ENCODE measurements at regions not wholly inside any gene's neighbourhood (a gene's known extent, or its start where the extent isn't known, plus 50 kb on each side); places are given as distances from the start of the nearest gene placed in this dataset.

DNA sequence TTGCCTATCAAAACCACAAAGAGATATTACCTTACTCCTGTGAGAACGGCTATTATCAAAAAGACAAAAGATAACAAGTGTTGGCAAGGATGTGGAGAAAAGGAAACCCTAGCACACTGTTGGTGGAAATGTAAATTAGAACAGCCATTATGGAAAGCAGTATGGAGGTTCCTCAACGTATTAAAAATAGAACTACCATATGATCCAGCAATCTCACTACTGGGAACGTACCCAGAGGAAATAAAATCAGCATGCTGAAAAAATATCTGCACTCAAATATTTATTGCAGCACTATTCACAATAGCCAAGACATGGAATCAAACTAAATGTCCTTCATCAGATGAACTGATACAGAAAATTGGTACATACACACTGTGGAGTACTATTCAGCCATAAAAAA lies 149.4 kb upstream of the MLN start:
- DNase-seq (ENCODE audit: low read depth, low spot score) (no peak), ATAC-seq (no peak), FAIRE-seq (no peak)
- H2AFZ ChIP-seq (ENCODE audit: control insufficient read depth, low read depth, low read length): no peak overlapping the region
- H3K9ac ChIP-seq (ENCODE audit: control insufficient read depth, insufficient read depth, low read length): no peak overlapping the region
- in situ Hi-C loops (cut with MboI): no loop called here
- H3K4me2 ChIP-seq (ENCODE audit: control insufficient read depth, insufficient read depth): no peak overlapping the region
- TF ChIP-seq, protein P1, sequence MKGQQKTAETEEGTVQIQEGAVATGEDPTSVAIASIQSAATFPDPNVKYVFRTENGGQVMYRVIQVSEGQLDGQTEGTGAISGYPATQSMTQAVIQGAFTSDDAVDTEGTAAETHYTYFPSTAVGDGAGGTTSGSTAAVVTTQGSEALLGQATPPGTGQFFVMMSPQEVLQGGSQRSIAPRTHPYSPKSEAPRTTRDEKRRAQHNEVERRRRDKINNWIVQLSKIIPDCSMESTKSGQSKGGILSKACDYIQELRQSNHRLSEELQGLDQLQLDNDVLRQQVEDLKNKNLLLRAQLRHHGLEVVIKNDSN (IDR thresholded peaks at IDR 0.05; ENCODE audit: borderline replicate concordance, extremely low read length, insufficient read depth, low read depth, low read length): no peak
- TF ChIP-seq, protein P2, sequence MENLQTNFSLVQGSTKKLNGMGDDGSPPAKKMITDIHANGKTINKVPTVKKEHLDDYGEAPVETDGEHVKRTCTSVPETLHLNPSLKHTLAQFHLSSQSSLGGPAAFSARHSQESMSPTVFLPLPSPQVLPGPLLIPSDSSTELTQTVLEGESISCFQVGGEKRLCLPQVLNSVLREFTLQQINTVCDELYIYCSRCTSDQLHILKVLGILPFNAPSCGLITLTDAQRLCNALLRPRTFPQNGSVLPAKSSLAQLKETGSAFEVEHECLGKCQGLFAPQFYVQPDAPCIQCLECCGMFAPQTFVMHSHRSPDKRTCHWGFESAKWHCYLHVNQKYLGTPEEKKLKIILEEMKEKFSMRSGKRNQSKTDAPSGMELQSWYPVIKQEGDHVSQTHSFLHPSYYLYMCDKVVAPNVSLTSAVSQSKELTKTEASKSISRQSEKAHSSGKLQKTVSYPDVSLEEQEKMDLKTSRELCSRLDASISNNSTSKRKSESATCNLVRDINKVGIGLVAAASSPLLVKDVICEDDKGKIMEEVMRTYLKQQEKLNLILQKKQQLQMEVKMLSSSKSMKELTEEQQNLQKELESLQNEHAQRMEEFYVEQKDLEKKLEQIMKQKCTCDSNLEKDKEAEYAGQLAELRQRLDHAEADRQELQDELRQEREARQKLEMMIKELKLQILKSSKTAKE (IDR thresholded peaks at IDR 0.05; ENCODE audit: low read depth, poor library complexity, severe bottlenecking): no peak
- no peak for TF ChIP-seq RCOR1 (conservative IDR thresholded peaks at IDR 0.05; ENCODE audit: low read depth, low read length)
- no peak for TF ChIP-seq SPI1 (IDR thresholded peaks at IDR 0.05; ENCODE audit: borderline replicate concordance, insufficient read depth, low read depth, low read length)
- no peak for TF ChIP-seq SIX5 (IDR thresholded peaks at IDR 0.05; ENCODE audit: low read depth, low read length, severe bottlenecking)
- TF ChIP-seq, protein P3, sequence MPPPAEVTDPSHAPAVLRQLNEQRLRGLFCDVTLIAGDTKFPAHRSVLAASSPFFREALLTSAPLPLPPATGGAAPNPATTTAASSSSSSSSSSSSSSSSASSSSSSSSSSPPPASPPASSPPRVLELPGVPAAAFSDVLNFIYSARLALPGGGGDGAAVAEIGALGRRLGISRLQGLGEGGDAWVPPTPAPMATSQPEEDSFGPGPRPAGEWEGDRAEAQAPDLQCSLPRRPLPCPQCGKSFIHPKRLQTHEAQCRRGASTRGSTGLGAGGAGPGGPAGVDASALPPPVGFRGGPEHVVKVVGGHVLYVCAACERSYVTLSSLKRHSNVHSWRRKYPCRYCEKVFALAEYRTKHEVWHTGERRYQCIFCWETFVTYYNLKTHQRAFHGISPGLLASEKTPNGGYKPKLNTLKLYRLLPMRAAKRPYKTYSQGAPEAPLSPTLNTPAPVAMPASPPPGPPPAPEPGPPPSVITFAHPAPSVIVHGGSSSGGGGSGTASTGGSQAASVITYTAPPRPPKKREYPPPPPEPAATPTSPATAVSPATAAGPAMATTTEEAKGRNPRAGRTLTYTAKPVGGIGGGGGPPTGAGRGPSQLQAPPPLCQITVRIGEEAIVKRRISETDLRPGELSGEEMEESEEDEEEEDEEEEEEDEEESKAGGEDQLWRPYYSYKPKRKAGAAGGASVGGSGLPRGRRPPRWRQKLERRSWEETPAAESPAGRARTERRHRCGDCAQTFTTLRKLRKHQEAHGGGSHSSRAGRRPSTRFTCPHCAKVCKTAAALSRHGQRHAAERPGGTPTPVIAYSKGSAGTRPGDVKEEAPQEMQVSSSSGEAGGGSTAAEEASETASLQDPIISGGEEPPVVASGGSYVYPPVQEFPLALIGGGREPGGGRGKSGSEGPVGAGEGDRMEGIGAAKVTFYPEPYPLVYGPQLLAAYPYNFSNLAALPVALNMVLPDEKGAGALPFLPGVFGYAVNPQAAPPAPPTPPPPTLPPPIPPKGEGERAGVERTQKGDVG (CRISPR knock-in tag; IDR thresholded peaks at IDR 0.05): no peak
- TF ChIP-seq SREBF2 (IDR thresholded peaks at IDR 0.05; ENCODE audit: low read length): no peak
- TF ChIP-seq IKZF2 (IDR thresholded peaks at IDR 0.05): no peak
- TF ChIP-seq RELA (IDR thresholded peaks at IDR 0.05; ENCODE audit: borderline replicate concordance, partially characterized antibody): no peak
- H3K4me3 ChIP-seq: no peak overlapping the region
- H3K27ac ChIP-seq (ENCODE audit: control insufficient read depth, insufficient read depth): no peak overlapping the region
- intact Hi-C loops (cut with micrococcal nuclease; ENCODE audit: unreplicated experiment): no loop called here
- RAD21 ChIA-PET (ENCODE audit: unreplicated experiment): no interaction called here
- H3K9me3 ChIP-seq (replicated peaks; ENCODE audit: control insufficient read depth, insufficient read depth, low read length): no peaks in the 10 kb centered on the region
- CTCF ChIA-PET: no interaction called here
- no peaks in the 10 kb centered on the region for H3K4me1 ChIP-seq (ENCODE audit: control insufficient read depth, insufficient read depth, low read length)
- no peaks in the 10 kb centered on the region; a peak in 2 of 4 replicates for H3K27me3 ChIP-seq (replicated peaks in 1 of 2; ENCODE audit: control insufficient read depth in 2 of 2, insufficient read depth in 2 of 2, low read length in 1 of 2)
- SMC1A ChIA-PET (ENCODE audit: uncharacterized antibody, unreplicated experiment): no interaction called here
- no peaks in the 10 kb centered on the region for H3K36me3 ChIP-seq (ENCODE audit: control insufficient read depth in 2 of 2, insufficient read depth in 2 of 2, low read length in 1 of 2)
- no peaks in the 10 kb centered on the region for H3K79me2 ChIP-seq (ENCODE audit: control insufficient read depth, insufficient read depth, low read length)
- H4K20me1 ChIP-seq (ENCODE audit: control insufficient read depth, insufficient read depth): no peaks in the 10 kb centered on the region; the same call in 1 of the 2 replicates
- POLR2A ChIA-PET: no interaction called here
- 29% methylated on average over 3 of the region's 3 CpGs for WGBS (ENCODE audit: insufficient coverage, insufficient replicate concordance, low lambda C conversion rate, missing lambda C conversion rate)
- no TSS peak for BruUV-seq (replicated peaks)
